GM21381 (cell line): ENCODE measurements at regions not wholly inside any gene's neighbourhood (a gene's known extent, or its start where the extent isn't known, plus 50 kb on each side); places are given as distances from the start of the nearest gene placed in this dataset.
"Not testable (repeated sequence)": the region's sequence is repeated elsewhere in the genome, so short reads cannot be mapped to it uniquely, and the experiment has no call there.

Source experiments
- ATAC-seq: cut with Tn5 transposase; IDR thresholded peaks from one replicate; pipeline ENCODE4 v1.9.1; 2021; ENCODE audit warnings: mild to moderate bottlenecking, moderate library complexity; ENCODE audit not compliant: unreplicated experiment

DNA sequence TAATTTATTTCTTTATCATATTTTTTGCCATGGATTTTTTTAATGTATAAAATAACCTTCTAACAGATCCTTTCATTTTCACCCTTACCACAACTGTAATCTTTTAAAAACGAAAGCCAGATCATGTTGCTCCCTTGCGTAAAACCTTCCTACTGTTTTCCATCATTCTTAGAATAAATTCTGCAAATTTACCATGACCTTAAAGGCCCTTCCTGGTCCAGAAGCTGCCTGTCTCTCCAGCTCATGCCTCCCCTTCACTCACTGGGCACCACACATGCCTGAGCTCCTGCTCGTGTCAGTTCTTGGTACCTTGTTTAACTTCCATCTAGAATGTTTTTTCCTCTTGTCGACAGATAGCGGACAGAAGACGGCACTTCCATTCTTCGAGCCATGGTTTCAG lies 245.0 kb upstream of the CDH5 start:
- ATAC-seq: no peak

- no peak for ATAC-seq
Measured at GRCh38 chr16:66120656-66121055, 245.8 kb upstream of the CDH5 start.

DNA sequence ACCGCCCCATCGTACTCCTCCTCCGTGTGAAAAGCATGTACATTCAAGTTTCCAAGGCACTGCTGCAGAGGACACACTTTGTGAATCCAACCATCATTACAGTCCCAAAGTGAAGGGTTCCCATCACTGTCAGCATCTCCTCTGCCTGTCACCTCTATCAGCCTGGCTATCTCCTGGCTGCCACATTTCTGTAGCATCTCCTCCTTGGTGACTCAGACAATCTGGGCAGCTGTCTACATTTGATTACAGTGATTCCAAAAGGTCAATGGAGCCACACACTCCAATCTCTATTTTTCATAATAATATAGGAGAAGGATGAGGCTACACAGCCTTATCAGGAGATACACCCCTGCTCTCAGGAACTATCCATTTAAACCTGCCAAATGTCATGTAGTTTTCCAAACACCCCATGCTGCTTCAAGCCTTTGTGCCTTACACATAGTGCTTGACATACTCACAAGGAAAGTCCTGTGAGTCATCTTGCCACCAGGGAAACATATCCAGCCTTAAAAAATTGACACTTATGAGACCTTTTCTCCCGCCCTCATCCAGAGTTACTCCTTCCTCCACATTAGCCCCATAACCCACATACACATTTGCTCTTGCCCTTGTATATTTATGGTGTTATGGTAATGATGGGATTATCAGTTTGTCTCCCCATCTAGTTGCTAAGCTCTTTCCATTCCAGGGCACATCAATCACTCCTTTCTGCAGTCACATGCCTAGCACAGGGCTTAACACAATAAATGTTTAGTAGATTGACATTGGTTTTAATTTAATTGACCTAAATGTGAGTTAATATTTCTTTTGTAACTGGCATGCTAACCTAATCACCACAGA lies 250.1 kb upstream of the CDH5 start:
- ATAC-seq: no peak

DNA sequence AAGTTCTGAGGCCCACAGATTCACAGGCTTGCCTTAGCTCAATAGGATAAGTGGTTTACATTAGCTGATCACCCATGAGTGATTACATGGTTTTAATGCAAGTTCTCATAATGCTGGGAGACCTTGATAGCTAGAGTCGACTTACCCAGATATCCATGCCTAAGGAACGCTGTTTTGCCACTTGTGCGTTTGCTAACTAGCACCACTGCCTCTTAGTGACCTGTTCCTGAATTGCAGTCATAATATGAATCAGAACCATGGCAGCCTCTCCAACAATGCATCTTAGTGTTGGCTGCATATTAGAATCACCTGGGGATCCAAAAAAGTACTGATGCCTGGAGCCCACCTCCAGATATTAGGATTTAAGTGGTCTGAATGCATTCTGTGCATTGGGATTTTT lies 251.1 kb upstream of the CDH5 start:
- ATAC-seq: no peak

- ATAC-seq: no peak
Measured at GRCh38 chr16:66113223-66113622, 253.3 kb upstream of the CDH5 start.

DNA sequence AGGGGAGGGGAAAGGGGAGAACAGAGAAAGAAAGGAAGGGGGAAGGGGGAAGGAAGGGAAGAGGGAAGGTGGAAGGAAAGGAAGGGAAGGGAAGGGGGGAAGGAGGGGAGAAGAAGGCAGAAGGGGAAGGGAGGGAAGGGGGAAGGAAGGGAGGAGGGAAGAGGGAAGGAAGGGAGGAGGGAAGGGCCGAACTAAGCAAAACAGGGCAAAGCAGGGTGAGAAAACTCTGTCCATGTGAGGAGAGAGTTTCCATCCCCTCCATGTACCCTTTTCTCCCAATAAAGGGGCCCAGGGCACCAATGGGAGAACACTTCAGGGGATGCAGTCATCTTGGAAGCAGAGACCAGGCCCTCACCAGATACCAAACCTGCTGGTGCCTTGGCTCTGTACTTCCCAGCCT lies 256.8 kb upstream of the CDH5 start:
- no peak for ATAC-seq

DNA sequence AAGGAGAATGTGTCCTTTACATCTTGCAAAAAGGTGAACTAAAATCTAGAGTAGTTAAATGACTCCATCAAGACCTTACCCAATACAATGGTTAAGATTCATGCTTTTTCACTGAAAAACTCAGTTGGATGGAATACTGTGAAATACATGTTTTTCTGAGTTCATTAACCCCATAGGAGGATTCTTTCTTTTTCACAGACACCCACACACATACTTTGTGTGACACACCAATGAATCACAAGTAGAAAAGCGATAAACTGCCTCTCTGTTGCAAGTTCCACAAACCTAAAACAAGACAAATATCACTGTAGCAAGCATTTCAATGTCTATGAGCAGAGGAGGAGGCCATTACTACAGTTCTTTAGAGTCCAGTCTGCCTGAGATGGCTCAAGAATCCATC lies 258.8 kb upstream of the CDH5 start:
- no peak for ATAC-seq

GRCh38 chr16:66103211-66103610 lies 263.3 kb upstream of the CDH5 start:
- ATAC-seq: no peak

- no peak for ATAC-seq
Measured at GRCh38 chr16:66099306-66099705, 267.2 kb upstream of the CDH5 start.

DNA sequence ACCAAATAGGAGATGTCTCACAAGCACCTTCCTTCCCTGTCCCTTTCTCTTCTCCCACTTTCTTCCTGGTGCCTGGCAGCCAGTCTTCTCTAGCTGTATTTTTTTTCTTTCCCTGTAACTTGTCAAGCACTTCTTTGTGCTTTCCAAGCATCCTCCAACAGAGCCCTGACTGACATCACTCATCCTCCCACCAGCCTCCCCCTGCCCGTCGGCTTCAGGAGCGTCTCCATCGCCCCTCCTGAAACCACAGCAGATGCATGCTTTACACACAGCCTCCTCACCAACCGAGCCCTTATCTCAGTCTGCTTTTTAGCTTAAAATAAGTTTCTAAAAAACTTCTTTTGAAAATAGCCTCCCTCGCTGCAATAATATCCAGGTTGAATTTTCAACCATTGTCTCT lies 268.7 kb upstream of the CDH5 start:
- no peak for ATAC-seq

- no peak for ATAC-seq
Measured at GRCh38 chr16:66095676-66096075, 270.8 kb upstream of the CDH5 start.

DNA sequence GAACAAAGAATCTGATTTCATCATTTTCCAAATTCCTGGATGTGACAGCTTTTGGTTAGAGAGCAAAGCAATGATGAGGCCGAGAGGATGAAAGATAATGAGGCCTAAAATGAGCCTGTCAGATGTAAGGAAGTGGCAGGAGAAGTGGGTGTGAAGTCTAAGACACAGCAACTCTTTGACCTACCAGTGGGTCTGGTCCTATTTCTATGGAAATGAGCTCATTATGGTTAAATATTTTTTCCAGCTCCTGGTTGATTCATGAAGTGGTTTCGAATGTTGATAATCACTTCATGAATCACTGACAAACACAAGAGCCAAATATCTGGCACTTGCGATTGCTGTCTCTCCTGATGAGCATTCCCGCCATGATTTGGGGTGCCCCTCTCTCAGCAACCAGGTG lies 273.3 kb upstream of the CDH5 start:
- no peak for ATAC-seq

- no peak for ATAC-seq
Measured at GRCh38 chr16:66091471-66091891, 275.0 kb upstream of the CDH5 start.

DNA sequence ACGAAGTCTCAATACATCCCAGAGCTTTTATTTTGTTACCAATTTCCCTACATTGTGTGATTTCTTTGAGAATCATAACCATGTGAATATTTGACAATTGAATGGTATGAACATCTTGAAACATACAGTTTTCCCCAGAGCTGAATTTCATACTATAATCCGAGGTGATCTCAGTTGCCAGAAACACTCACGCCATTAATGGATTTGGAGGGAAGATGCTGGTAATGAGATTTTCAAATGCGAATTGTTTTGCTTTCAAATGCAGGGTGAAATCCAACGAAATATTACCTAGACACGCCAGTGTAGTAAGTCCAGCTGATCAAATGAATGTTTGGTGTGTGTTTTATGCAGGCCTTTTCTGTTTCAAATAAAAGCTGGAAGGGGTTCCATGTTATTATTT lies 277.8 kb upstream of the CDH5 start:
- no peak for ATAC-seq

GRCh38 chr16:66087308-66087707 lies 279.2 kb upstream of the CDH5 start:
- ATAC-seq: no peak

DNA sequence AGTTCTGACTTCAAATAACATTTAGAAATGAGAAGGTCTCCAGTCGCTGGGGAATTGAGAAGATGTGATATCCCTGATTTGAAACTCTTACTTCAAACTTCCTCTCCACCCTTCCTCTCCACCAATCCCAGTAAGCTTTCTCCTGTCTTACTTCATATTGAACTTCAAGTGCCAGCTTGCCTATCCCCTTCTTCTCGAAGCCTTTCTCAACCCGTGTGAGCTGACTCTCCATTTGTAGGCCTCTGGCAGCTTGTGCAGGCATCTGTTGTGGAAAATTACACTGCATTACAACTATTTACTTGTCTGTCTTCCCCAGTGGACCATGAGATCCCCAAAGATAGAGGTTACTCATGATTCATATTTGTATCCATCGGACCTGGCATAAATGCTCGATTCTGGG lies 280.8 kb upstream of the CDH5 start:
- no peak for ATAC-seq

DNA sequence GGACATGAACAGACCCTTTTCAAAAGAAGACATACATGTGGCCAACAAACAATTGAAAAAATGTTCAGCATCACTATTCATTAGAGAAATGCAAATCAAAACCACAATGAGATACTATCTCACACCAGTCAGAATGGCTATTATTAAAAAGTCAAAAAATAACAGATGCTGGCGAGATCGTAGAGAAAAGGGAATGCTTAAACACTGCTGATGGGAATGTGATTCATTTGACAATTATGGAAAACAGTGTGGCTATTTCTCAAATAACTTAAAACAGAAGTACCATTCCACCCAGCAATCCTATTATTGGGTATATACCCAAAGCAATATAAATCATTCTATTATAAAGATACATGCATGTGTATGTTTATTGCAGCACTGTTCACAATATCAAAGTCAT lies 281.8 kb upstream of the CDH5 start:
- not testable (repeated sequence) for ATAC-seq

GRCh38 chr16:66084306-66084705 lies 282.2 kb upstream of the CDH5 start:
- no peak for ATAC-seq

DNA sequence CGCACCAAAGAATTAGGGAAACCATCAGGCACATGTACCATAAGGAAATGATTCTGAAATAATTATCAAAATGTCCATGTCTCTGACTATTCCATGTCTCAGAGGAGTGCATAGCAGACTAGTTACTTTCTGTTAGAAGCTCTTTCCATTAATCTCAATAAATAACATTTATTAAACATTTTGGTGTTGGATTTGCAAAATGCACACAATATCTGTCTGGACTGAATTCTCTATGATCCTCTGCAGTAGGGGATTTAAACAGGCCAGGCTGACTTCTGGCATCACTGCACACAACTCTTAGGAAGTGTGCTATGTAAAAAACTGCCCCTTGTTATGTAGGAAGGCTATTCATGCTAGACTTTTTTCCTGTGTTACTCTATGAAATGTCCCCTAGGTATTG lies 283.3 kb upstream of the CDH5 start:
- ATAC-seq: no peak

GRCh38 chr16:66082424-66082823 lies 284.1 kb upstream of the CDH5 start:
- no peak for ATAC-seq

GRCh38 chr16:66081775-66082366 lies 284.6 kb upstream of the CDH5 start:
- ATAC-seq: no peak

DNA sequence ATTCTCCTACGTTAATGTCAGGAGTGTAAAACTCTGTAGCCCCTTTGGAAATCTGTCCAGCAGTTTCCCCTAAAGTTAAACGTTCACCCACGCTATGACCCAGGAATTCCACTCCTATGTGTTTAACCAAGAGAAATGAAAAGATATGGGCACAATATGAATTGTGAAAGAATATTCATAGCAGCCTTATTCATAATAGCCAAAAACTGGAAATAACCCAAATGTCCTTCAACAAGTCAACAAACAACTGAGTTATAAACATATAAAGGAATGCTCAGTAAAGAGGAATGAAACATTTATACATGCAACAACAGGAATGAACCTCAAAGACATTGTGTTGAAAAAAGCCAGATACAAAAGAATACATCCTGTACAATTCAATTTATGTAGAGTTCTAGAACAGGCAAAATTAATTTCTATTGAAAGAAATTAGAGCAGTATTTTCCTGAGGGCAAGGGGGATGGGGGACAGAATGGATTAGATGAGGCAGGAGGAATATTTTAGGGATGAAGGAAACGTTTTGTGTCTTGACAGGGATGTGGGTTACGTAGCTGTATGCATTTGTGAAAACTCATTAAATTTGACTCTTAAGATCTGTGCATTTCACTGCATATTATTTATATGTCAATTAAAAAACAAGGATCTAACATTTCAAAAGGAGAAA lies 286.7 kb upstream of the CDH5 start:
- ATAC-seq: no peak
